Upper lobe of right lung (tissue), 1 donor: ENCODE measurements at regions not wholly inside any gene's neighbourhood (a gene's known extent, or its start where the extent isn't known, plus 50 kb on each side); places are given as distances from the start of the nearest gene placed in this dataset.

Experiments used
- ATAC-seq: fragments of 200-7000 bp; cut with Tn5 transposase; one replicate; pipeline ENCODE4 v1.9.1; 2020; ENCODE audit warnings: mild to moderate bottlenecking, moderate library complexity
- DNase-seq: peaks from one replicate; pipeline ENCODE4 v3.0.0-alpha.2; 2020
- H3K27ac ChIP-seq: fragments of 200-600 bp; one replicate; pipeline ENCODE4 v1.8.0; 2022
- H3K27me3 ChIP-seq: fragments of 200-600 bp; one replicate; pipeline ENCODE4 v1.8.0; 2022; ENCODE audit warnings: mild to moderate bottlenecking
- H3K36me3 ChIP-seq: fragments of 200-600 bp; one replicate; pipeline ENCODE4 v1.8.0; 2022
- H3K4me1 ChIP-seq: fragments of 200-600 bp; one replicate; pipeline ENCODE4 v1.8.0; 2022
- H3K4me3 ChIP-seq: fragments of 200-600 bp; one replicate; pipeline ENCODE4 v1.8.0; 2022; ENCODE audit warnings: mild to moderate bottlenecking
- H3K9me3 ChIP-seq: fragments of 200-600 bp; one replicate; pipeline ENCODE4 v1.8.0; 2022
- intact Hi-C: fragments of 100-400 bp; cut with DNase I; formaldehyde crosslinking; loops from one replicate; pipeline ENCODE4 v1.11.0; 2022
- TF ChIP-seq, protein P1 (sequence below): fragments of 200-600 bp; IDR thresholded peaks from one replicate; pipeline ENCODE4 v1.8.0; 2022; ENCODE audit warnings: antibody characterized with exemption
- donor health status: DM: no; HTN: yes; CAD: no; lungs with severe emphysema.

DNA sequence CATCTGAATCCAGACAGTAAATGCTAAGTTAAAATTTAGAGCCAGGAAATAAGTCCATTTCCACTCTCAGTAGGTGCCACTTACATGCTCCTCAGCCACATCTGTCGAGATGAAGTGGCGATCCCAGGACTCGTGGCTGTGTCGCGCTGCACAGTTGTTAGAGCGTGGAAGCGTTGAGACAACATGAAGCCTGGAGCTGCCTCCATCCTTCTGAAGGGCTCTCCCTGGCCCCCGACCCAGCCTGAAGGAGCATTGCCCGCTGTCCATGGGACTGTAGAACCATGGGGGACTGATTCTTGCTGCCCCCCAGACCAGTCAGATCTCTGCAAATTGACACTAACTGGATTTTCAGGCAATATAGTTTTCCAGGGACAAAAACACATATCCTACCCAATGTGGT, 58.9 kb downstream of the IRX1 start:
- ATAC-seq, result no peak
- no peaks in the 10 kb centered on the region for H3K9me3 ChIP-seq
- no peak overlapping the region for H3K4me3 ChIP-seq
- H3K27me3 ChIP-seq, result no peaks in the 10 kb centered on the region
- no peaks in the 10 kb centered on the region for H3K36me3 ChIP-seq
- intact Hi-C loops, result no loop called here
- TF ChIP-seq, protein P1, sequence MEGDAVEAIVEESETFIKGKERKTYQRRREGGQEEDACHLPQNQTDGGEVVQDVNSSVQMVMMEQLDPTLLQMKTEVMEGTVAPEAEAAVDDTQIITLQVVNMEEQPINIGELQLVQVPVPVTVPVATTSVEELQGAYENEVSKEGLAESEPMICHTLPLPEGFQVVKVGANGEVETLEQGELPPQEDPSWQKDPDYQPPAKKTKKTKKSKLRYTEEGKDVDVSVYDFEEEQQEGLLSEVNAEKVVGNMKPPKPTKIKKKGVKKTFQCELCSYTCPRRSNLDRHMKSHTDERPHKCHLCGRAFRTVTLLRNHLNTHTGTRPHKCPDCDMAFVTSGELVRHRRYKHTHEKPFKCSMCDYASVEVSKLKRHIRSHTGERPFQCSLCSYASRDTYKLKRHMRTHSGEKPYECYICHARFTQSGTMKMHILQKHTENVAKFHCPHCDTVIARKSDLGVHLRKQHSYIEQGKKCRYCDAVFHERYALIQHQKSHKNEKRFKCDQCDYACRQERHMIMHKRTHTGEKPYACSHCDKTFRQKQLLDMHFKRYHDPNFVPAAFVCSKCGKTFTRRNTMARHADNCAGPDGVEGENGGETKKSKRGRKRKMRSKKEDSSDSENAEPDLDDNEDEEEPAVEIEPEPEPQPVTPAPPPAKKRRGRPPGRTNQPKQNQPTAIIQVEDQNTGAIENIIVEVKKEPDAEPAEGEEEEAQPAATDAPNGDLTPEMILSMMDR, result no peak
- peak; percentile 15 for DNase-seq
- no peak overlapping the region for H3K27ac ChIP-seq
- no peaks in the 10 kb centered on the region for H3K4me1 ChIP-seq

DNA sequence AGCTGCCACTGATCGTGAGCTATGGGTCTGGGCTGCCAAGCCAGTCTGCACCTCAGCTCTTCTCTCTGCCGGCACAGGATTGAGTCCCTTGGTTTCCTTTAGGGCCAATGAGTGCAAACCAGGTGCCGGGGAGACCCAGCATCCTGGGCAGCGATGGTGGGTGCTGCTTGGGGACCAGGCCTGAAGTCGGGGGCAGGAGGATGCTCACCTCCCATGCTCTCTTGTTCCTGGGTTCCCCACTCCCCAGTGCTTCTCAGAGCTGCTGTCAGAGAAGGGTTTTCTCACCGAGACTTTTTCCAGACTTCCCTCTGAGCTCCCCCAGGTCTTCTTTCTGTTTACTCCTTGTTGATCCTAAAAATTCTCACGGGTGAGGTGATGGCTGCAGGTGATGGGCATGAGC, 61.2 kb downstream of the IRX1 start:
- H3K27ac ChIP-seq, result no peak overlapping the region
- DNase-seq, result peak; percentile 33
- TF ChIP-seq, protein P1, result no peak
- no peaks in the 10 kb centered on the region for H3K27me3 ChIP-seq
- no peaks in the 10 kb centered on the region for H3K36me3 ChIP-seq
- no peaks in the 10 kb centered on the region for H3K4me1 ChIP-seq
- intact Hi-C loops, result no loop called here
- ATAC-seq, result no peak
- no peaks in the 10 kb centered on the region for H3K9me3 ChIP-seq
- no peak overlapping the region for H3K4me3 ChIP-seq

DNA sequence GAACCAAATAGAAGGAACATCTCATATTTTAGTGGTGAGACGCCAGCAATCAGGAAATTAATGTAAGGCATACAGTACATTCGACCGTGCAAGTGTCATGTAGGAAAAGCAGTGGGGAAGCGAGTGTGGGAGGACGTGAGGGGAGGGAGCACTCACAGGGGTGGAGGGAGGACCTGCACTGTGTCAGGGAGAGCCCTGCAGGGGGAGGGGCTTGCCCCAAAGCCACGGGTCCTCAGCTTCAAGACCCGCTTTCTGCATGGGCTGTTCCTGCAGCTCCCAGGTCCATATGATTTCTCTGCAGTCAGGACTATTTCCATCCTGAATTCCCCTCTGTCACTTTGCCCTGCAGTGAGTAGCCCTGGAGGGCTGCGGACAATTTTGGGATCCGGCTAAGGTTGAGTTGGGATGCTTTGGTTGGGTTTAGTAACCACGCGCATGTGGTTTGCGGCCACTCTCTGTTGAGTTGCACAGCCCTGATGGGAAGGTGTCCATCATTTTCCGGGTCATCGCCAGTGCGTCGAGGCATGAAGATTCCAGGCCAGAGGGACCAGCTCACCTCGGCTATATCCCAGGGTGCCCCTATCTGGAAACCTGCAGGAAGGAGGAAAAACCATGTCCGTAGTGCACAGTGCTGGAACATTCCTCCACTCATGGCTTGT, 61.9 kb downstream of the IRX1 start:
- Histone ChIP-seq H3K27me3 (no peaks in the 10 kb centered on the region), H3K36me3 (no peaks in the 10 kb centered on the region), H3K4me3 (no peak overlapping the region), H3K4me1 (no peaks in the 10 kb centered on the region), H3K27ac (no peak overlapping the region), H3K9me3 (no peaks in the 10 kb centered on the region)
- peak; percentile 38 for DNase-seq
- ATAC-seq, result no peak
- intact Hi-C loops, result no loop called here
- TF ChIP-seq, protein P1, result no peak

DNA sequence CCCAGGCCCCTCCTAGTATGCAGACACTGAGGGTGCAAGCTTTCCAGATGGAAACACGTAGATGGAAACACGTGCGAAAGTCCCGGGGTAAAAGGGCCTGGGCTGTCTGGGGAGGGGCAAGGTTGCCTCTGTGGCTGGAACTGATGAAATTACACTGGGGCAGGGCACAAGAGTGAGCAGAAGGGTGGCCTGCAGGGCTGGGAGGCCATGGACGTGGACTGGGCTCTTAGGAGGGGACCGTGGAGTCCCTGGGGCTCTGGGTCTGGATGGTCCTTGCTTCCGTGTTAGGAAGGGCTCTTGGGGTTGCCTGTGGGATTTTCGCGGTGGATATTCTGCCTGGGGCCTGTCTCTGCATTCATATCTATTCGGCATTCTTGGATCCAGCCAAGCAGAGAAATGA, 63.3 kb downstream of the IRX1 start:
- no peaks in the 10 kb centered on the region for H3K4me1 ChIP-seq
- H3K9me3 ChIP-seq, result no peaks in the 10 kb centered on the region
- no peak overlapping the region for H3K4me3 ChIP-seq
- H3K27ac ChIP-seq, result no peak overlapping the region
- DNase-seq (no peak), ATAC-seq (no peak)
- H3K27me3 ChIP-seq, result no peaks in the 10 kb centered on the region
- intact Hi-C loops, result no loop called here
- no peaks in the 10 kb centered on the region for H3K36me3 ChIP-seq
- TF ChIP-seq, protein P1, result no peak

DNA sequence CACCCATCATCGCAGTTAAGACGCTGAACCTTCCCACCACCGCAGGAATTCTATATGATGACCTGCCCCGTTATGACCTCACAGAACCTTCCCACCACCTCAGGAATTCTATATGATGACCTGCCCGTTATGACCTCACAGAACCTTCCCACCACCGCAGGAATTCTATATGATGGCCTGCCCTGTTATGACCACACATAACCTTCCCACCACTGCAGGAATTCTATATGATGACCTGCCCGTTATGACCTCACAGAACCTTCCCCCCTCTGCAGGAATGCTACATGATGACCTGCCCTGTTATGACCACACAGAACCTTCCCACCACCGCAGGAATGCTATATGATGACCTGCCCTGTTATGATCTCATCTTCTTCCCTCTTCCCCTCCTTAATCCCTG, 64.3 kb downstream of the IRX1 start:
- no peaks in the 10 kb centered on the region for H3K4me1 ChIP-seq
- no peaks in the 10 kb centered on the region for H3K27me3 ChIP-seq
- DNase-seq, result no peak
- TF ChIP-seq, protein P1, result no peak
- H3K36me3 ChIP-seq, result no peaks in the 10 kb centered on the region
- intact Hi-C loops, result no loop called here
- H3K4me3 ChIP-seq, result no peak overlapping the region
- no peak overlapping the region for H3K27ac ChIP-seq
- ATAC-seq, result peak; percentile 50
- H3K9me3 ChIP-seq, result no peaks in the 10 kb centered on the region

DNA sequence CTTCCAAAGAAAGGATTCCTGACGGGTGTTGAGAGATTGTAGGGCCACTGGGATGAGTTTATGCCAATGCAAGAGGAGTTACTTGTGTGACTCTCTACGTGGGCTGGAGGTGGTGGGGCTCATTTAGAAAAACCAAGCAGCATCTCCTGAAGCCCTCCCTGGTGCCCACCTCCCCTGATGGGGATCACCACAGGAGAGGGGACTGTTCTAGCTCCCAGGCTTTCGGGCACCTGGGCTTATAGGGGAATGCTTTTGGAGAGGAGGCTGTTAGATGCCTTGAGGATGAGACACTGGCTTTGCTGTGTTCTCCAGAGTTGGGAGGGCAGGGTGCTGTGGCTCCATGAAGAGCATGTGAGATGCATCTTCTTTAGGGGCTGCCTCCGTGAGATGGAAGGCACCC, 65.0 kb downstream of the IRX1 start:
- no peaks in the 10 kb centered on the region for H3K27me3 ChIP-seq
- no peak overlapping the region for H3K4me3 ChIP-seq
- no peaks in the 10 kb centered on the region for H3K4me1 ChIP-seq
- TF ChIP-seq, protein P1, result no peak
- intact Hi-C loops, result no loop called here
- DNase-seq (no peak), ATAC-seq (no peak)
- no peaks in the 10 kb centered on the region for H3K36me3 ChIP-seq
- no peak overlapping the region for H3K27ac ChIP-seq
- H3K9me3 ChIP-seq, result no peaks in the 10 kb centered on the region
